Liver (tissue), 3 donors: ENCODE measurements at regions not wholly inside any gene's neighbourhood (a gene's known extent, or its start where the extent isn't known, plus 50 kb on each side); places are given as distances from the start of the nearest gene placed in this dataset.

Experiments
- EGR1 ChIP-seq, 2 donors: IDR thresholded peaks; 2 replicates each; pipeline ENCODE4 v1.6.1; 2016 to 2018; ENCODE audit warnings: antibody characterized with exemption in 2 of 2, low read depth in 2 of 2
- GABPA ChIP-seq, 2 donors: IDR thresholded peaks in 1 of 2; conservative IDR thresholded peaks in 1 of 2; 2 replicates each; pipeline ENCODE4 v1.6.1; 2016; ENCODE audit warnings: antibody characterized with exemption in 2 of 2, mild to moderate bottlenecking in 1 of 2, moderate library complexity in 1 of 2
- HNF4A ChIP-seq, 2 donors: conservative IDR thresholded peaks; 2 replicates each; pipeline ENCODE4 v1.6.1; 2016; ENCODE audit warnings: antibody characterized with exemption in 2 of 2, mild to moderate bottlenecking in 2 of 2
- MAX ChIP-seq: IDR thresholded peaks from 2 replicates; pipeline ENCODE4 v1.6.1; 2016; ENCODE audit warnings: antibody characterized with exemption
- NR2F2 ChIP-seq: IDR thresholded peaks from 2 replicates; pipeline ENCODE4 v1.6.1; 2016; ENCODE audit warnings: antibody characterized with exemption
- RAD21 ChIP-seq, 2 donors: IDR thresholded peaks; 2 replicates each; pipeline ENCODE4 v1.6.1; 2016; ENCODE audit warnings: antibody characterized with exemption in 2 of 2, mild to moderate bottlenecking in 2 of 2
- REST ChIP-seq: IDR thresholded peaks from 2 replicates; pipeline ENCODE4 v1.6.1; 2016; ENCODE audit warnings: antibody characterized with exemption, mild to moderate bottlenecking
- TAF1 ChIP-seq: conservative IDR thresholded peaks from 2 replicates; pipeline ENCODE4 v1.6.1; 2016; ENCODE audit warnings: antibody characterized with exemption, mild to moderate bottlenecking
- YY1 ChIP-seq: IDR thresholded peaks from 2 replicates; pipeline ENCODE4 v1.6.1; 2016; ENCODE audit warnings: antibody characterized with exemption, mild to moderate bottlenecking
- TF ChIP-seq, protein P1 (sequence below): fragments of 150-350 bp; IDR thresholded peaks from 2 replicates; pipeline ENCODE4 v1.5.1; 2017; ENCODE audit warnings: improper control_type of control experiment, low read depth, low read length; ENCODE audit not compliant: missing input control
- TF ChIP-seq, protein P2 (sequence below): IDR thresholded peaks from 2 replicates; pipeline ENCODE4 v1.6.1; 2016; ENCODE audit warnings: antibody characterized with exemption
- donor health status: healthy.
- donor health status: healthy.

DNA sequence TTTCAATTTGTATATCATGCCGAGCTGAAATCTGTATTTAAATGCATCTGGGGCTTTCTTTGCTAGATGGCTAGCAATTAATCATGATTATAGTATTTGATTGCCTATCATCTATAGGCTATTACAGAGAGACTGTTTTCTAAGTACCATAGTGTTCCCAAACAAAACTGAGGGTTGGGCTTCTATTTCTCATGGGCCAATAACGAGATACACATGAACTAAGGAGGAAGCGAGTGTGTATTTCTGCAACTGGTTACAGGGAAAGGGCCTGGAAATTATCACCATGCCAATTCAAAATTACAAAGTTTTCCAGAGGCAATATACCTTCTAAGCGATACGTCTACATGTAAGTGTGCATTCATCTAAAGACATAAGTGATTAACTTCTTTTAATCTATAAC lies 744.5 kb upstream of the BRINP3 start:
- TF ChIP-seq HNF4A (conservative IDR thresholded peaks at IDR 0.05) (no peak), REST (no peak), MAX (no peak), GABPA (IDR thresholded peaks at IDR 0.05 in 1 of 2, conservative IDR thresholded peaks at IDR 0.05 in 1 of 2) (no peak), EGR1 (IDR thresholded peaks at IDR 0.05; ENCODE audit: low read depth in 2 of 2) (no peak), RAD21 (IDR thresholded peaks at IDR 0.05) (no peak), NR2F2 (no peak), TAF1 (no peak), YY1 (no peak)
- TF ChIP-seq, protein P1, sequence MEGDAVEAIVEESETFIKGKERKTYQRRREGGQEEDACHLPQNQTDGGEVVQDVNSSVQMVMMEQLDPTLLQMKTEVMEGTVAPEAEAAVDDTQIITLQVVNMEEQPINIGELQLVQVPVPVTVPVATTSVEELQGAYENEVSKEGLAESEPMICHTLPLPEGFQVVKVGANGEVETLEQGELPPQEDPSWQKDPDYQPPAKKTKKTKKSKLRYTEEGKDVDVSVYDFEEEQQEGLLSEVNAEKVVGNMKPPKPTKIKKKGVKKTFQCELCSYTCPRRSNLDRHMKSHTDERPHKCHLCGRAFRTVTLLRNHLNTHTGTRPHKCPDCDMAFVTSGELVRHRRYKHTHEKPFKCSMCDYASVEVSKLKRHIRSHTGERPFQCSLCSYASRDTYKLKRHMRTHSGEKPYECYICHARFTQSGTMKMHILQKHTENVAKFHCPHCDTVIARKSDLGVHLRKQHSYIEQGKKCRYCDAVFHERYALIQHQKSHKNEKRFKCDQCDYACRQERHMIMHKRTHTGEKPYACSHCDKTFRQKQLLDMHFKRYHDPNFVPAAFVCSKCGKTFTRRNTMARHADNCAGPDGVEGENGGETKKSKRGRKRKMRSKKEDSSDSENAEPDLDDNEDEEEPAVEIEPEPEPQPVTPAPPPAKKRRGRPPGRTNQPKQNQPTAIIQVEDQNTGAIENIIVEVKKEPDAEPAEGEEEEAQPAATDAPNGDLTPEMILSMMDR, result no peak
- TF ChIP-seq, protein P2, sequence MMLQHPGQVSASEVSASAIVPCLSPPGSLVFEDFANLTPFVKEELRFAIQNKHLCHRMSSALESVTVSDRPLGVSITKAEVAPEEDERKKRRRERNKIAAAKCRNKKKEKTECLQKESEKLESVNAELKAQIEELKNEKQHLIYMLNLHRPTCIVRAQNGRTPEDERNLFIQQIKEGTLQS, result no peak
